BLaER1 (cell line): ENCODE measurements at regions not wholly inside any gene's neighbourhood (a gene's known extent, or its start where the extent isn't known, plus 50 kb on each side); places are given as distances from the start of the nearest gene placed in this dataset.

Source experiments
- H3K27ac ChIP-seq: shearing (Covaris generic); formaldehyde crosslinking; 2 replicates; pipeline ENCODE4 v1.8.1; 2022
- H3K27me3 ChIP-seq: shearing (Covaris generic); formaldehyde crosslinking; 2 replicates; pipeline ENCODE4 v1.8.1; 2022
- H3K36me3 ChIP-seq: shearing (Covaris generic); formaldehyde crosslinking; 2 replicates; pipeline ENCODE4 v1.8.1; 2022
- H3K4me1 ChIP-seq: shearing (Covaris generic); formaldehyde crosslinking; 2 replicates; pipeline ENCODE4 v1.8.1; 2022
- H3K4me2 ChIP-seq: shearing (Covaris generic); formaldehyde crosslinking; 2 replicates; pipeline ENCODE4 v1.8.1; 2022
- H3K4me3 ChIP-seq: shearing (Covaris generic); formaldehyde crosslinking; 2 replicates; pipeline ENCODE4 v1.8.1; 2022
- H3K9ac ChIP-seq: shearing (Covaris generic); formaldehyde crosslinking; 2 replicates; pipeline ENCODE4 v1.8.1; 2022
- H3K9me3 ChIP-seq: shearing (Covaris generic); formaldehyde crosslinking; 2 replicates; pipeline ENCODE4 v1.8.1; 2022
- H4K20me1 ChIP-seq: shearing (Covaris generic); formaldehyde crosslinking; 2 replicates; pipeline ENCODE4 v1.8.1; 2022
- Cebpa-rat ChIP-seq: shearing (Covaris generic); IDR thresholded peaks from 2 replicates; pipeline ENCODE4 v1.8.1; 2022

GRCh38 chr10:64206409-64206808, 685.2 kb downstream of the REEP3 start:
- no peaks in the 10 kb centered on the region for H4K20me1 ChIP-seq
- H3K27me3 ChIP-seq, result no peaks in the 10 kb centered on the region
- no peak overlapping the region for H3K4me3 ChIP-seq
- no peaks in the 10 kb centered on the region for H3K36me3 ChIP-seq
- no peak overlapping the region for H3K4me2 ChIP-seq
- H3K9me3 ChIP-seq, result no peaks in the 10 kb centered on the region
- H3K4me1 ChIP-seq, result no peaks in the 10 kb centered on the region
- no peak overlapping the region for H3K9ac ChIP-seq
- no peak overlapping the region for H3K27ac ChIP-seq
- no peak for TF ChIP-seq Cebpa-rat

- Histone ChIP-seq H3K27me3 (no peaks in the 10 kb centered on the region), H3K4me1 (no peaks in the 10 kb centered on the region), H4K20me1 (no peaks in the 10 kb centered on the region), H3K27ac (no peak overlapping the region), H3K4me3 (no peak overlapping the region), H3K9ac (no peak overlapping the region), H3K9me3 (no peaks in the 10 kb centered on the region), H3K36me3 (no peaks in the 10 kb centered on the region), H3K4me2 (no peak overlapping the region)
- no peak for TF ChIP-seq Cebpa-rat
Observed at GRCh38 chr10:64209561-64209960, 688.4 kb downstream of the REEP3 start.

GRCh38 chr10:64210211-64210610, 689.0 kb downstream of the REEP3 start:
- Histone ChIP-seq H3K27ac (no peak overlapping the region), H3K4me3 (no peak overlapping the region), H4K20me1 (no peaks in the 10 kb centered on the region), H3K4me2 (no peak overlapping the region), H3K9ac (no peak overlapping the region), H3K9me3 (no peaks in the 10 kb centered on the region), H3K27me3 (no peaks in the 10 kb centered on the region), H3K36me3 (no peaks in the 10 kb centered on the region), H3K4me1 (no peaks in the 10 kb centered on the region)
- TF ChIP-seq Cebpa-rat, result no peak

- H3K36me3 ChIP-seq, result no peaks in the 10 kb centered on the region
Observed at GRCh38 chr10:64211466-64211865, 690.3 kb downstream of the REEP3 start.

GRCh38 chr10:64215088-64215487, 693.9 kb downstream of the REEP3 start:
- Histone ChIP-seq H3K9me3 (no peaks in the 10 kb centered on the region), H3K4me3 (no peak overlapping the region), H3K36me3 (no peaks in the 10 kb centered on the region), H3K9ac (no peak overlapping the region), H3K27ac (no peak overlapping the region), H3K4me2 (no peak overlapping the region), H4K20me1 (no peaks in the 10 kb centered on the region), H3K4me1 (no peaks in the 10 kb centered on the region), H3K27me3 (no peaks in the 10 kb centered on the region)
- TF ChIP-seq Cebpa-rat, result no peak

More at GRCh38 chr10:64211466-64211865, 690.3 kb downstream of the REEP3 start:
- Histone ChIP-seq H3K4me1 (no peaks in the 10 kb centered on the region), H3K4me2 (no peak overlapping the region), H4K20me1 (no peaks in the 10 kb centered on the region), H3K9ac (no peak overlapping the region), H3K27ac (no peak overlapping the region), H3K9me3 (no peaks in the 10 kb centered on the region), H3K4me3 (no peak overlapping the region), H3K27me3 (no peaks in the 10 kb centered on the region)
- no peak for TF ChIP-seq Cebpa-rat

GRCh38 chr10:64219271-64220025, 698.2 kb downstream of the REEP3 start:
- no peaks in the 10 kb centered on the region for H3K36me3 ChIP-seq
- H3K9me3 ChIP-seq, result peaks cover 12% of the 10 kb centered on the region
- H3K27me3 ChIP-seq, result no peaks in the 10 kb centered on the region
- no peak for TF ChIP-seq Cebpa-rat
- no peaks in the 10 kb centered on the region for H4K20me1 ChIP-seq
- no peaks in the 10 kb centered on the region for H3K4me1 ChIP-seq
- H3K9ac ChIP-seq, result no peak overlapping the region
- H3K27ac ChIP-seq, result no peak overlapping the region
- H3K4me2 ChIP-seq, result no peak overlapping the region
- no peak overlapping the region for H3K4me3 ChIP-seq

- Histone ChIP-seq H3K4me1 (no peaks in the 10 kb centered on the region), H3K36me3 (no peaks in the 10 kb centered on the region), H3K9ac (no peak overlapping the region), H3K9me3 (no peaks in the 10 kb centered on the region), H4K20me1 (no peaks in the 10 kb centered on the region), H3K4me3 (no peak overlapping the region), H3K27ac (no peak overlapping the region), H3K4me2 (no peak overlapping the region), H3K27me3 (no peaks in the 10 kb centered on the region)
- TF ChIP-seq Cebpa-rat, result no peak
Observed at GRCh38 chr10:64234489-64234888, 713.3 kb downstream of the REEP3 start.

- no peaks in the 10 kb centered on the region for H3K4me1 ChIP-seq
- H3K9me3 ChIP-seq, result no peaks in the 10 kb centered on the region
- no peak overlapping the region for H3K4me3 ChIP-seq
- H3K36me3 ChIP-seq, result no peaks in the 10 kb centered on the region
- H3K27me3 ChIP-seq, result no peaks in the 10 kb centered on the region
- no peak overlapping the region for H3K27ac ChIP-seq
- H3K9ac ChIP-seq, result no peak overlapping the region
- no peak overlapping the region for H3K4me2 ChIP-seq
- no peak for TF ChIP-seq Cebpa-rat
- H4K20me1 ChIP-seq, result no peaks in the 10 kb centered on the region
Observed at GRCh38 chr10:64257704-64258103, 736.5 kb downstream of the REEP3 start.

- no peak overlapping the region for H3K4me2 ChIP-seq
- no peaks in the 10 kb centered on the region for H3K4me1 ChIP-seq
- no peak for TF ChIP-seq Cebpa-rat
- H3K27ac ChIP-seq, result no peak overlapping the region
- H3K27me3 ChIP-seq, result no peaks in the 10 kb centered on the region
- no peak overlapping the region for H3K4me3 ChIP-seq
- H3K9ac ChIP-seq, result no peak overlapping the region
- no peaks in the 10 kb centered on the region for H4K20me1 ChIP-seq
- no peaks in the 10 kb centered on the region for H3K9me3 ChIP-seq
- H3K36me3 ChIP-seq, result no peaks in the 10 kb centered on the region
Observed at GRCh38 chr10:64261092-64261491, 739.9 kb downstream of the REEP3 start.

- Histone ChIP-seq H3K4me3 (no peak overlapping the region), H3K27me3 (no peaks in the 10 kb centered on the region), H3K36me3 (no peaks in the 10 kb centered on the region), H3K27ac (no peak overlapping the region), H3K4me1 (no peaks in the 10 kb centered on the region), H3K9me3 (no peaks in the 10 kb centered on the region), H3K4me2 (no peak overlapping the region), H4K20me1 (no peaks in the 10 kb centered on the region), H3K9ac (no peak overlapping the region)
- TF ChIP-seq Cebpa-rat, result no peak
Observed at GRCh38 chr10:64261676-64262075, 740.5 kb downstream of the REEP3 start.

GRCh38 chr10:64265961-64266360, 744.8 kb downstream of the REEP3 start:
- H3K36me3 ChIP-seq, result no peaks in the 10 kb centered on the region
- H3K27me3 ChIP-seq, result no peaks in the 10 kb centered on the region
- TF ChIP-seq Cebpa-rat, result no peak
- no peaks in the 10 kb centered on the region for H3K4me1 ChIP-seq
- no peaks in the 10 kb centered on the region for H4K20me1 ChIP-seq
- H3K9ac ChIP-seq, result no peak overlapping the region
- H3K4me3 ChIP-seq, result no peak overlapping the region
- H3K4me2 ChIP-seq, result no peak overlapping the region
- no peak overlapping the region for H3K27ac ChIP-seq
- H3K9me3 ChIP-seq, result no peaks in the 10 kb centered on the region
